Mucosa of descending colon (tissue), 3 donors: ENCODE measurements at regions not wholly inside any gene's neighbourhood (a gene's known extent, or its start where the extent isn't known, plus 50 kb on each side); places are given as distances from the start of the nearest gene placed in this dataset.

Experiments
- ATAC-seq: fragments of 200-7000 bp; cut with Tn5 transposase; one replicate; pipeline ENCODE4 v1.9.1; 2020; ENCODE audit warnings: mild to moderate bottlenecking, moderate library complexity
- DNase-seq, 3 donors: peaks; one replicate each; pipeline ENCODE4 v3.0.0-alpha.2; 2020
- H3K36me3 ChIP-seq: fragments of 200-600 bp; one replicate; pipeline ENCODE4 v1.8.0; 2021; ENCODE audit warnings: low read depth, mild to moderate bottlenecking
- H3K4me1 ChIP-seq: fragments of 200-600 bp; one replicate; pipeline ENCODE4 v1.8.0; 2021; ENCODE audit warnings: low read depth, mild to moderate bottlenecking
- H3K4me3 ChIP-seq: fragments of 200-600 bp; one replicate; pipeline ENCODE4 v1.8.0; 2021; ENCODE audit warnings: mild to moderate bottlenecking
- H3K9me3 ChIP-seq: fragments of 200-600 bp; one replicate; pipeline ENCODE4 v1.8.0; 2021; ENCODE audit warnings: mild to moderate bottlenecking
- CTCF ChIP-seq: fragments of 200-600 bp; IDR thresholded peaks from one replicate; pipeline ENCODE4 v1.8.0; 2022; ENCODE audit warnings: antibody characterized with exemption, mild to moderate bottlenecking
- intact Hi-C, 2 donors: fragments of 100-400 bp; cut with DNase I in 1 of 2; cut with micrococcal nuclease in 1 of 2; formaldehyde crosslinking; loops; one replicate each; pipeline versions ENCODE4 v1.11.0 to v1.11.1; 2022; cut with DNase I, micrococcal nuclease
- donor health status: DM: no; HTN: no; CAD: no; lungs with moderate emphysema.
- donor health status: DM: no; HTN: no; CAD: no.
- donor health status: DM: no; HTN: yes; CAD: no.

GRCh38 chrX:110419512-110419911 is 60.9 kb downstream of the RTL9 start:
- Histone ChIP-seq H3K36me3 (no peaks in the 10 kb centered on the region), H3K9me3 (no peaks in the 10 kb centered on the region), H3K4me3 (no peak overlapping the region), H3K4me1 (no peaks in the 10 kb centered on the region)
- no peak for ATAC-seq
- DNase-seq = no peak
- intact Hi-C loops = no loop called here
- no peak for TF ChIP-seq CTCF

- DNase-seq (no peak), ATAC-seq (no peak)
- H3K4me3 ChIP-seq = no peak overlapping the region
- no peak for TF ChIP-seq CTCF
- intact Hi-C loops = no loop called here
- H3K36me3 ChIP-seq = no peaks in the 10 kb centered on the region
- no peaks in the 10 kb centered on the region for H3K4me1 ChIP-seq
- H3K9me3 ChIP-seq = no peaks in the 10 kb centered on the region
Observed at GRCh38 chrX:110420771-110421499, 62.3 kb downstream of the RTL9 start.

- H3K36me3 ChIP-seq = no peaks in the 10 kb centered on the region
- no peaks in the 10 kb centered on the region for H3K9me3 ChIP-seq
- no peak for ATAC-seq
- intact Hi-C loops = no loop called here
- no peak overlapping the region for H3K4me3 ChIP-seq
- no peaks in the 10 kb centered on the region for H3K4me1 ChIP-seq
- no peak for TF ChIP-seq CTCF
- DNase-seq = no peak
Observed at GRCh38 chrX:110421500-110422455, 63.1 kb downstream of the RTL9 start.

- H3K4me3 ChIP-seq = no peak overlapping the region
- no peaks in the 10 kb centered on the region for H3K9me3 ChIP-seq
- no peak for ATAC-seq
- TF ChIP-seq CTCF = no peak
- DNase-seq = no peak
- no peaks in the 10 kb centered on the region for H3K36me3 ChIP-seq
- no peaks in the 10 kb centered on the region for H3K4me1 ChIP-seq
- intact Hi-C loops = no loop called here
Observed at GRCh38 chrX:110425222-110426154, 66.8 kb downstream of the RTL9 start.

- H3K36me3 ChIP-seq = no peaks in the 10 kb centered on the region
- intact Hi-C loops = no loop called here
- TF ChIP-seq CTCF = no peak
- H3K4me1 ChIP-seq = no peaks in the 10 kb centered on the region
- no peaks in the 10 kb centered on the region for H3K9me3 ChIP-seq
- ATAC-seq = no peak
- H3K4me3 ChIP-seq = no peak overlapping the region
- DNase-seq = no peak
Observed at GRCh38 chrX:110426155-110426504, 67.5 kb downstream of the RTL9 start.
